ENCODE measurements at regions not wholly inside any gene's neighbourhood (a gene's known extent, or its start where the extent isn't known, plus 50 kb on each side); places are given as distances from the start of the nearest gene placed in this dataset.

GRCh38 chr1:30518696-30519095 is 204.7 kb downstream of the MATN1 start:
- TF ChIP-seq POLR2A (IDR thresholded peaks at IDR 0.05) (no peak), POLR2AphosphoS5 (IDR thresholded peaks at IDR 0.05) (no peak)
- TF ChIP-seq, protein P1, sequence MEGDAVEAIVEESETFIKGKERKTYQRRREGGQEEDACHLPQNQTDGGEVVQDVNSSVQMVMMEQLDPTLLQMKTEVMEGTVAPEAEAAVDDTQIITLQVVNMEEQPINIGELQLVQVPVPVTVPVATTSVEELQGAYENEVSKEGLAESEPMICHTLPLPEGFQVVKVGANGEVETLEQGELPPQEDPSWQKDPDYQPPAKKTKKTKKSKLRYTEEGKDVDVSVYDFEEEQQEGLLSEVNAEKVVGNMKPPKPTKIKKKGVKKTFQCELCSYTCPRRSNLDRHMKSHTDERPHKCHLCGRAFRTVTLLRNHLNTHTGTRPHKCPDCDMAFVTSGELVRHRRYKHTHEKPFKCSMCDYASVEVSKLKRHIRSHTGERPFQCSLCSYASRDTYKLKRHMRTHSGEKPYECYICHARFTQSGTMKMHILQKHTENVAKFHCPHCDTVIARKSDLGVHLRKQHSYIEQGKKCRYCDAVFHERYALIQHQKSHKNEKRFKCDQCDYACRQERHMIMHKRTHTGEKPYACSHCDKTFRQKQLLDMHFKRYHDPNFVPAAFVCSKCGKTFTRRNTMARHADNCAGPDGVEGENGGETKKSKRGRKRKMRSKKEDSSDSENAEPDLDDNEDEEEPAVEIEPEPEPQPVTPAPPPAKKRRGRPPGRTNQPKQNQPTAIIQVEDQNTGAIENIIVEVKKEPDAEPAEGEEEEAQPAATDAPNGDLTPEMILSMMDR (IDR thresholded peaks at IDR 0.05) = no peak
